ENCODE measurements at regions not wholly inside any gene's neighbourhood (a gene's known extent, or its start where the extent isn't known, plus 50 kb on each side); places are given as distances from the start of the nearest gene placed in this dataset.

- TF ChIP-seq AR (CRISPR knock-in tag; IDR thresholded peaks at IDR 0.05), result no peak
- no peak for TF ChIP-seq ZNF317 (CRISPR knock-in tag; IDR thresholded peaks at IDR 0.05; ENCODE audit: borderline replicate concordance, low read depth)
- no peak for TF ChIP-seq ARID4B (CRISPR knock-in tag; IDR thresholded peaks at IDR 0.05; ENCODE audit: borderline replicate concordance)
Observed at GRCh38 chr3:64853456-64853855, 165.7 kb upstream of the ADAMTS9 start (continued).

- ChIA-PET POLR2A (no interaction called here), CTCF (no interaction called here)
- no peaks in the 10 kb centered on the region for H3K9me3 Mint-ChIP-seq
- TF ChIP-seq ZNF263 (CRISPR knock-in tag; IDR thresholded peaks at IDR 0.05; ENCODE audit: low read depth), result no peak
- no peak for TF ChIP-seq TCF7 (CRISPR knock-in tag; IDR thresholded peaks at IDR 0.05; ENCODE audit: low read depth)
- TF ChIP-seq ZMAT4 (CRISPR knock-in tag; IDR thresholded peaks at IDR 0.05), result no peak
- TF ChIP-seq ZNF423 (CRISPR knock-in tag; IDR thresholded peaks at IDR 0.05), result no peak
- no peak for TF ChIP-seq HMGXB4 (CRISPR knock-in tag; IDR thresholded peaks at IDR 0.05)
- no peak for TF ChIP-seq ESRRA (CRISPR knock-in tag; IDR thresholded peaks at IDR 0.05; ENCODE audit: borderline replicate concordance)
- no peak for TF ChIP-seq ZNF512 (CRISPR knock-in tag; IDR thresholded peaks at IDR 0.05; ENCODE audit: borderline replicate concordance)
- no peak for ATAC-seq
- no peak for DNase-seq (ENCODE audit: low spot score)
- H3K27ac Mint-ChIP-seq, result no peak overlapping the region
- no peak overlapping the region for H3K4me3 Mint-ChIP-seq
- peaks cover 5% of the 10 kb centered on the region for H3K4me1 Mint-ChIP-seq
- no peaks in the 10 kb centered on the region for H3K27me3 Mint-ChIP-seq (ENCODE audit: low read depth)
- no peaks in the 10 kb centered on the region for H3K36me3 Mint-ChIP-seq
Observed at GRCh38 chr3:64852738-64853137, 164.9 kb upstream of the ADAMTS9 start.

- ChIA-PET CTCF (no interaction called here), POLR2A (no interaction called here)
- Mint-ChIP-seq H3K9me3 (no peaks in the 10 kb centered on the region), H3K4me3 (no peak overlapping the region), H3K36me3 (no peaks in the 10 kb centered on the region), H3K27ac (no peak overlapping the region), H3K27me3 (ENCODE audit: low read depth) (no peaks in the 10 kb centered on the region; the same call in 1 of the 2 replicates), H3K4me1 (peaks cover 5% of the 10 kb centered on the region; the same call in 1 of the 2 replicates)
- DNase-seq (ENCODE audit: low spot score), result no peak
- ATAC-seq, result no peak
- TF ChIP-seq ZMAT4 (CRISPR knock-in tag; IDR thresholded peaks at IDR 0.05) (no peak), ATF1 (CRISPR knock-in tag; IDR thresholded peaks at IDR 0.05) (no peak)
Observed at GRCh38 chr3:64848822-64849221, 161.0 kb upstream of the ADAMTS9 start.

Measured in WTC11 (cell line).